Activated CD4-positive, alpha-beta T cell treated with anti-CD3 and anti-CD28 coated beads, Interleukin-2, amount 50 U/mL, for 16 hours (primary cell): ENCODE measurements at regions not wholly inside any gene's neighbourhood (a gene's known extent, or its start where the extent isn't known, plus 50 kb on each side); places are given as distances from the start of the nearest gene placed in this dataset.
"Not testable (repeated sequence)": the region's sequence is repeated elsewhere in the genome, so short reads cannot be mapped to it uniquely, and the experiment has no call there.

Source experiments
- DNase-seq: peaks from one replicate; pipeline ENCODE4 v3.0.0-alpha.2; 2020

- no peak for DNase-seq
These were observed 393.4 kb downstream of the ZFHX3 start for GRCh38 chr16:72654535-72654934.

GRCh38 chr16:72649254-72649944 is 398.5 kb downstream of the ZFHX3 start:
- DNase-seq, result no peak

GRCh38 chr16:72646615-72647014 is 401.3 kb downstream of the ZFHX3 start:
- no peak for DNase-seq

- DNase-seq, result no peak
These were observed 402.4 kb downstream of the ZFHX3 start for GRCh38 chr16:72645538-72645937.

GRCh38 chr16:72644911-72645310 is 403.0 kb downstream of the ZFHX3 start:
- DNase-seq, result no peak

- DNase-seq, result no peak
These were observed 408.4 kb downstream of the ZFHX3 start for GRCh38 chr16:72639494-72639893.

GRCh38 chr16:72637306-72637705 is 410.6 kb downstream of the ZFHX3 start:
- no peak for DNase-seq

- no peak for DNase-seq
These were observed 412.2 kb downstream of the ZFHX3 start for GRCh38 chr16:72635694-72636093.

- no peak for DNase-seq
These were observed 412.8 kb downstream of the ZFHX3 start for GRCh38 chr16:72635104-72635503.

- DNase-seq, result not testable (repeated sequence)
These were observed 420.6 kb downstream of the ZFHX3 start for GRCh38 chr16:72627182-72627896.

- DNase-seq, result no peak
These were observed 421.3 kb downstream of the ZFHX3 start for GRCh38 chr16:72626623-72627022.

- no peak for DNase-seq
These were observed 426.3 kb downstream of the ZFHX3 start for GRCh38 chr16:72621651-72622050.

- no peak for DNase-seq
These were observed 427.1 kb downstream of the ZFHX3 start for GRCh38 chr16:72620853-72621252.

GRCh38 chr16:72620348-72620747 is 427.6 kb downstream of the ZFHX3 start:
- no peak for DNase-seq

- no peak for DNase-seq
These were observed 432.1 kb downstream of the ZFHX3 start for GRCh38 chr16:72615856-72616255.

GRCh38 chr16:72612718-72613117 is 435.2 kb downstream of the ZFHX3 start:
- DNase-seq, result no peak

GRCh38 chr16:72612256-72612655 is 435.7 kb downstream of the ZFHX3 start:
- no peak for DNase-seq

GRCh38 chr16:72609933-72610332 is 438.0 kb upstream of the PMFBP1 start:
- DNase-seq, result no peak

GRCh38 chr16:72609066-72609465 is 437.1 kb upstream of the PMFBP1 start:
- DNase-seq, result no peak

GRCh38 chr16:72604375-72604774 is 432.4 kb upstream of the PMFBP1 start:
- no peak for DNase-seq

- no peak for DNase-seq
These were observed 430.5 kb upstream of the PMFBP1 start for GRCh38 chr16:72602499-72602898.

GRCh38 chr16:72598696-72599095 is 426.7 kb upstream of the PMFBP1 start:
- DNase-seq, result no peak

GRCh38 chr16:72597938-72598337 is 426.0 kb upstream of the PMFBP1 start:
- no peak for DNase-seq

- DNase-seq, result no peak
These were observed 424.4 kb upstream of the PMFBP1 start for GRCh38 chr16:72596373-72596772.
